ENCODE measurements at regions not wholly inside any gene's neighbourhood (a gene's known extent, or its start where the extent isn't known, plus 50 kb on each side); places are given as distances from the start of the nearest gene placed in this dataset.

GRCh38 chr12:75894965-75895754, 136.4 kb downstream of the PHLDA1 start:
- no peak for DNase-seq

- DNase-seq: no peak
These were observed 137.8 kb downstream of the PHLDA1 start for GRCh38 chr12:75893765-75894164.

GRCh38 chr12:75892731-75893408, 138.7 kb downstream of the PHLDA1 start:
- DNase-seq: no peak

- no peak for DNase-seq
These were observed 140.5 kb downstream of the PHLDA1 start for GRCh38 chr12:75891072-75891471.

GRCh38 chr12:75890660-75891059, 140.9 kb downstream of the PHLDA1 start:
- DNase-seq: no peak

GRCh38 chr12:75890141-75890540, 141.4 kb downstream of the PHLDA1 start:
- no peak for DNase-seq

- DNase-seq: no peak
These were observed 142.5 kb downstream of the PHLDA1 start for GRCh38 chr12:75888874-75889613.

- DNase-seq: no peak
These were observed 143.2 kb downstream of the PHLDA1 start for GRCh38 chr12:75888399-75888798.

GRCh38 chr12:75887979-75888378, 143.6 kb downstream of the PHLDA1 start:
- no peak for DNase-seq

GRCh38 chr12:75884465-75884985, 147.1 kb downstream of the PHLDA1 start:
- no peak for DNase-seq

- no peak for DNase-seq
These were observed 148.3 kb downstream of the PHLDA1 start for GRCh38 chr12:75883241-75883640.

GRCh38 chr12:75882421-75882820, 149.2 kb downstream of the PHLDA1 start:
- no peak for DNase-seq

- no peak for DNase-seq
These were observed 149.7 kb downstream of the PHLDA1 start for GRCh38 chr12:75881920-75882319.

GRCh38 chr12:75877763-75878621, 153.6 kb downstream of the PHLDA1 start:
- DNase-seq: peak; percentile 61 to 74

GRCh38 chr12:75876832-75877762, 154.5 kb downstream of the PHLDA1 start:
- no peak for DNase-seq

- no peak for DNase-seq
These were observed 157.1 kb downstream of the PHLDA1 start for GRCh38 chr12:75874441-75874840.

GRCh38 chr12:75872762-75873161, 158.8 kb downstream of the PHLDA1 start:
- DNase-seq: no peak

- no peak for DNase-seq
These were observed 160.7 kb downstream of the PHLDA1 start for GRCh38 chr12:75870878-75871277.

- DNase-seq: no peak
These were observed 163.1 kb downstream of the PHLDA1 start for GRCh38 chr12:75868501-75868900.

- DNase-seq: no peak
These were observed 166.3 kb downstream of the PHLDA1 start for GRCh38 chr12:75865315-75865714.

GRCh38 chr12:75864161-75864560, 167.4 kb downstream of the PHLDA1 start:
- DNase-seq: no peak
